NCI-H1417 treated with DMSO at 0.1 percent for 48 hours (cell line): ENCODE measurements at regions not wholly inside any gene's neighbourhood (a gene's known extent, or its start where the extent isn't known, plus 50 kb on each side); places are given as distances from the start of the nearest gene placed in this dataset.

Experiments used
- DNase-seq: peaks from one replicate; lab custom pipeline; 2025; lab: John Stamatoyannopoulos, UW

GRCh38 chr17:14813649-14814370 is 451.3 kb downstream of the PMP22 start:
- no peak for DNase-seq

- DNase-seq, result no peak
Observed at GRCh38 chr17:14808425-14808824, 456.7 kb downstream of the PMP22 start.

DNA sequence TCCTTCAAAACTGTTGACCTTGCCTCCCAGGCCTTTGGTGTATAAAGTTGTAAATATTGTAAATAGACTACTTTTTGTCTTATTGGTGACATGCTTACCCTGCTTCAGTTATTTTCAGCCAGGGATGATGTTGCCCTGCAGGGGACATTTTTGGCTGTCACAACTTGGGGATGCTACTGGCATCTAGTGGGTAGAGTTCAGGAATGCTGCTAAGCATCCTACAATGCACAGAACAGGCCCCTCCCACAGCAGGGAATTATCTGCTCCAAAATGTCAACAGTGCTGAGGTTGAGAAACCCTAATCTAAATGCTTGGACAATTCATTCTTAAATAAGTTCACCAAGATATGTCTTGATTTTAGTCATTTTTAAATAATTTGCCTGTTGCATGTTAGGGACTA is 459.8 kb downstream of the PMP22 start:
- no peak for DNase-seq

DNA sequence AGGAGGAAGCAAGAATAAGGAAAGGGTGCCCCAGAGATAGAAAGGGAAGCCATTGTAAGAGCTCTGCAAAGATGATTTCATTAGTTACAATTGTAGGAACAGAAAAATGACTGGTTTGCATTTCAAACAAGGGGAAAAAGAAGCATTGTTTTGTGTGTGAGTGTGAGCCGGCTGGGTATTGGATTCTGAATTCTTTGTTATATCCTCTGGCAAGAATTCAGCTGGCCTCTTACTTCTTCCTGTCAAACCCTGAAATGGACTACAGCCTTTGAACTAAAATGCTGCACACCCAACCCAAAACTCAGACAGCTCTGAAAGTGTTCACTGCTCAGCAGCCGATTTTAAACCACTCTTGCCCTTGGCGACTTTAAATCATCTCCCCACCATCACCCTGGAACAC is 461.3 kb downstream of the PMP22 start:
- DNase-seq, result no peak

DNA sequence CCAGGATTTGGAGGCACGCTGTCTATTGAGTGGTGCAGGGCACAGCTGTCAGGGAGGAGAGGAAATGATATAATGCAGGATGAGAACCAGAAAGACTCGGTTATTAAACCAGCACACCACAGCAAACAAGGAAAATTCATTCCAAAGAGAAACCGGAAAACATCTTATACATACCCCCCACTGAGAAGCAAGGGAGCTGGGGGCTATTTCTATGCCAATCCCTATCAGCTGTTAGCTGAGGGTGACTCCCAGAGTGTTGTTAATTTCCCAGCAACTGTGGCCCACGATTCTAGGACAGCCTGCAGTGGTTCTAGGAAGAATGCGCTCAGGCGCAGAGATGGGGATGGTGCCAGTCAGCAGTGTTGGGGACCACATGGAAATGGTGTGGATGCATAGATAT is 467.3 kb downstream of the PMP22 start:
- no peak for DNase-seq

- no peak for DNase-seq
Observed at GRCh38 chr17:14797021-14797420, 468.1 kb downstream of the PMP22 start.

DNA sequence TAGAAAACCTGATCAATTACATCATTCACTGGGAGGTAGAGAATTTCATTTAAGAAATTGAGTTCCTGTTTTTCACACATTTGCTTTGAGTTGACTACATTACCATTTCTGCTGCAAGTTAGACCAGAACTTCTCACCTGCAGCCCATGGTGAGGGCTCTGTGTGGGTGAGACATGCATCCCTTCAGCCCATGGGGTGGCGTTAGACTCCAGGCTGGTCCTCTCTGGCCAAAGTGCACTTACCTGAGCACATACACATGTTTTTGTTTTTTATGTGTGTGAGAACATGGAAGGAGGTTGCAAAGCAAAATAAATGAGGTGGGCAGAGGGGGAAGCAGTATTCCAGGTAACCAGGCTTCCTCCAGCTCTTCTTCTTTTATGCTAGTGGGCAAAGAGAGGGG is 470.2 kb downstream of the PMP22 start:
- DNase-seq, result no peak

DNA sequence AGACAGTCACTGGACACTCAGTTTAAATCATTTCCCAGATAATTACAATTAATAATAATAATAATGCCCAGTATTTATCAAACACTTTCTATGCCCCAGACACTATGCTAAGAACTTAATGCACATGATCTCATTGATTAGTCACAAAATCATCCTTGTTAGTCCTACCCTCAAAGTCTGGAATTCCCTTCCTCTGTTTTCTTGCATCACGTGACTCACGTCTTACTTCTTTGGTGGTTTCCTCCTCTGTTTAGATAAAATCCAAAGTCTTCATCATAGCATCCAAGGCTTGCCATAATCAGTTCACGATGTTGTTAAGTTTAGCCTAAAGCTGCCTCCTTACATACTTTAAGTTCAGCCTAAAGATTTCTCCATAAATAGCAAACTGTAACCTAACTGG is 471.9 kb downstream of the PMP22 start:
- DNase-seq, result no peak

DNA sequence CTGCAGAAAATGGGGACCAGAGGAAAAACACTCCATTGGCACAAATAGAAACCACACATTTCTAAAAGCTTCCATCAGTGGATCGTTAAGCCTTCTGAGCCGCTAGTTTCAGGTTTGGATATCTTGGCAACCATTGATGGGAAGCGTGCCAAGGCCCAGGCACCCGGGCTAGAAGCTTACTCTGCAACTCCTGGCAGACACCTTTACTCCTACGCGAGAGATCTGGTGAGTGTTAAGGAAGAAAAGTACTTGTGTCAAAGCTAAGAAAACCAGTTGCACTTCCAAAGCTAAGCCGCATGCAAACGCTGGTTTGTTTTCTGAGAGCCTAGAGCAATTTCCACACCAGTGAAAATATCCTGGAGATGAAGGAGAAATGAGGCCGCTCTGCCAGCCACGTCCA is 472.4 kb downstream of the PMP22 start:
- DNase-seq, result no peak

- no peak for DNase-seq
Observed at GRCh38 chr17:14791221-14791620, 473.9 kb downstream of the PMP22 start.

GRCh38 chr17:14790521-14790920 is 474.6 kb downstream of the PMP22 start:
- no peak for DNase-seq

GRCh38 chr17:14784997-14785696 is 480.0 kb downstream of the PMP22 start:
- DNase-seq, result no peak

DNA sequence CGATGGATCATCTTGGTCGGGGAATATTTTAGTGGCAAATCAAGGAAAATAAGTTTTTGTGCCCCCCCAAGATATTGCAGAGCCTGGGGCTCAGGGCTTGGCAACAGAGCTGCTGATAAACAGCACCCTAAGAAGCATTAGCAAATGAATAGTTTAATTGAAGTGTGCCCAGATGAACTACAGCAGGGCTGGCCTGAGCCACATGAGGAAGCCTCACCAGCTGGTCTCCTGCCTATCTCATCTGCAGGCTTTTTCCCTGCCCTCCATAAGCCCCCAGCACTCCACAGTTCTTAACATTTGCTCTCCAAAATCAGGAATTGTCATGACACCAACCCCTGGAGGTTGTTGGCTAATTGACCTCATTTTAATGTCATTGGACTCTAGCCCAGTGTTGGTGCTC is 480.2 kb downstream of the HS3ST3B1 start:
- DNase-seq, result no peak

GRCh38 chr17:14780097-14780651 is 479.3 kb downstream of the HS3ST3B1 start:
- DNase-seq, result no peak

GRCh38 chr17:14779241-14779640 is 478.4 kb downstream of the HS3ST3B1 start:
- no peak for DNase-seq

GRCh38 chr17:14777291-14777690 is 476.4 kb downstream of the HS3ST3B1 start:
- DNase-seq, result no peak

GRCh38 chr17:14776791-14777190 is 475.9 kb downstream of the HS3ST3B1 start:
- DNase-seq, result no peak

- DNase-seq, result no peak
Observed at GRCh38 chr17:14775731-14776492, 475.0 kb downstream of the HS3ST3B1 start.

- no peak for DNase-seq
Observed at GRCh38 chr17:14774774-14775173, 473.9 kb downstream of the HS3ST3B1 start.

- no peak for DNase-seq
Observed at GRCh38 chr17:14772776-14773175, 471.9 kb downstream of the HS3ST3B1 start.

DNA sequence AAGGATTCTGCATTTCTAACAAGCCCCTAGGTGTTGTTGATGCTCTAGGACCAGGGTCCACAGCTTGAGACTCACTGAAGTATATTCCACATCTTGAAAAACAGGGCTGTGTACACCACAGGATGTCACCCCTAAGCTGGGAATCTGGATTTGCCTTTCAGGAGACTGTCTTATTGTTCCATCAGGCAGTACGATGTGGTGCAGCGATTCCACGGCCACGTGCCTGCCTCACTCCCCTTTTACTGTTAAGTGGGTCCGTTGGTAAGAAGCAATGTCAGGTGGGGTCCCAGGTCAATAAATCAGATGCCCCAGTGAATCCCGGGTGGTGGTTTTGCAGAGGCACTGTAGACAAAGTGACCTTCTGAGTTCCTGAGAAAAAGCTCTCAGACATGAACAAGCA is 470.7 kb downstream of the HS3ST3B1 start:
- no peak for DNase-seq

DNA sequence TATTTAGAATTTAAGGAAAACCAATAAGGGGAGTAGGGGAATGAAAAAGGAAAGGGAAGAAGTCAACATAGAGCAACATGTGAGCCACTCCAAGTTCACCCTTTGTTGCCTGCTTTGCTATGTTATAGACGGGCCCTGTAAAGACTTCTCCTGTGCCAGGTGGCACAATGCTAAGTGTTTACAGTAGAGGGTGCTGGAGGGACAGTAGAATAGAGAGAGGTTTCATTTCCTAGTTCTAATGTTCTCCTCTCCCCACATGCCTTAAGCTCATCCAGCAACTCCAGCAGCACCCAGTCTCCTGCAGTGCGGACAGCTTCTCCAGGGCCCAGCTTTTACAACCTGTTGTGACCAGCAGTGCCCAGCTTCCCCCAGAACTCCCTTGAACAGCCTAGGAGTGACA is 468.0 kb downstream of the HS3ST3B1 start:
- no peak for DNase-seq
